Testis (tissue), 2 donors: ENCODE measurements at regions not wholly inside any gene's neighbourhood (a gene's known extent, or its start where the extent isn't known, plus 50 kb on each side); places are given as distances from the start of the nearest gene placed in this dataset.

Source experiments
- DNase-seq: peaks from one replicate; pipeline ENCODE4 v3.0.0-alpha.2; 2019
- H3K27ac ChIP-seq, 2 donors: fragments of 200-600 bp; sonication (generic); one replicate each; pipeline ENCODE4 v1.5.1; 2019
- H3K27me3 ChIP-seq: fragments of 200-600 bp; sonication (generic); one replicate; pipeline ENCODE4 v1.5.1; 2019
- H3K36me3 ChIP-seq: fragments of 200-600 bp; sonication (generic); one replicate; pipeline ENCODE4 v1.5.1; 2017; ENCODE audit warnings: low read depth; ENCODE audit errors: missing control alignments
- H3K4me1 ChIP-seq: fragments of 200-600 bp; sonication (generic); one replicate; pipeline ENCODE4 v1.5.1; 2019
- H3K4me3 ChIP-seq, 2 donors: fragments of 200-600 bp; sonication (generic); one replicate each; pipeline ENCODE4 v1.5.1; 2017 to 2019
- H3K9me3 ChIP-seq: fragments of 200-600 bp; sonication (generic); one replicate; pipeline ENCODE4 v1.5.1; 2017
- CTCF ChIP-seq, 3 experiments: fragments of 450-650 bp in 2 of 3; fragments of 200-600 bp in 1 of 3; sonication (generic) in 1 of 3; IDR thresholded peaks; one replicate each; pipeline ENCODE4 v1.5.1; 2016 to 2019; ENCODE audit warnings: antibody characterized with exemption in 3 of 3, mild to moderate bottlenecking in 2 of 3, moderate library complexity in 1 of 3
- POLR2A ChIP-seq: fragments of 450-650 bp; IDR thresholded peaks from one replicate; pipeline ENCODE4 v1.6.1; 2017; ENCODE audit warnings: antibody characterized with exemption, mild to moderate bottlenecking, moderate library complexity
- WGBS, 2 donors: methylation state at CpG; one replicate each; pipeline ENCODE4 v1.1.5; 2018; 5-methylcytosine and 5-hydroxymethylcytosine counted together
- intact Hi-C: fragments of 100-400 bp; cut with DNase I; formaldehyde crosslinking; loops from one replicate; pipeline ENCODE4 v1.15.1; 2023; ENCODE audit warnings: low total_unique reads

GRCh38 chr12:87756721-87757120 lies 272.5 kb downstream of the C12orf50 start:
- Histone ChIP-seq H3K4me1 (no peaks in the 10 kb centered on the region), H3K27ac (no peak overlapping the region), H3K36me3 (no peaks in the 10 kb centered on the region), H3K9me3 (no peaks in the 10 kb centered on the region), H3K4me3 (no peak overlapping the region), H3K27me3 (no peaks in the 10 kb centered on the region)
- WGBS, 2 donors = 89 to 97% methylated on average over 3 of the region's 3 CpGs
- no peak for TF ChIP-seq POLR2A
- TF ChIP-seq CTCF (IDR thresholded peaks at IDR 0.05) = no peak
- intact Hi-C loops = no loop called here
- DNase-seq = no peak

- no peak for TF ChIP-seq CTCF (IDR thresholded peaks at IDR 0.05)
- TF ChIP-seq POLR2A = no peak
- H3K4me3 ChIP-seq = no peak overlapping the region
- H3K27ac ChIP-seq = no peak overlapping the region
- H3K9me3 ChIP-seq = no peaks in the 10 kb centered on the region
- no peaks in the 10 kb centered on the region for H3K36me3 ChIP-seq
- DNase-seq = no peak
- 75 to 85% methylated on average over 4 of the region's 4 CpGs for WGBS, 2 donors
- intact Hi-C loops = no loop called here
- no peaks in the 10 kb centered on the region for H3K27me3 ChIP-seq
- H3K4me1 ChIP-seq = no peaks in the 10 kb centered on the region
Measured at GRCh38 chr12:87756111-87756510, 273.1 kb downstream of the C12orf50 start.

- Histone ChIP-seq H3K4me3 (no peak overlapping the region), H3K9me3 (no peaks in the 10 kb centered on the region), H3K4me1 (no peaks in the 10 kb centered on the region), H3K27ac (no peak overlapping the region), H3K36me3 (no peaks in the 10 kb centered on the region), H3K27me3 (no peaks in the 10 kb centered on the region)
- TF ChIP-seq CTCF (IDR thresholded peaks at IDR 0.05) (no peak), POLR2A (no peak)
- intact Hi-C loops = no loop called here
- no peak for DNase-seq
- 93 to 99% methylated on average over 2 of the region's 2 CpGs for WGBS, 2 donors
Measured at GRCh38 chr12:87728931-87729593, 300.1 kb downstream of the C12orf50 start.

- H3K27ac ChIP-seq = no peak overlapping the region
- TF ChIP-seq CTCF (IDR thresholded peaks at IDR 0.05) = no peak
- no peak for TF ChIP-seq POLR2A
- no peak for DNase-seq
- 33 to 53% methylated on average over 3 of the region's 3 CpGs for WGBS, 2 donors
- H3K9me3 ChIP-seq = no peaks in the 10 kb centered on the region
- H3K4me3 ChIP-seq = no peak overlapping the region
- H3K4me1 ChIP-seq = no peaks in the 10 kb centered on the region
- H3K36me3 ChIP-seq = no peaks in the 10 kb centered on the region
- H3K27me3 ChIP-seq = no peaks in the 10 kb centered on the region
- intact Hi-C loops = no loop called here
Measured at GRCh38 chr12:87720967-87721366, 308.2 kb downstream of the C12orf50 start.

- DNase-seq = no peak
- H3K4me3 ChIP-seq = no peak overlapping the region
- H3K9me3 ChIP-seq = no peaks in the 10 kb centered on the region
- 75 to 89% methylated on average over 5 of the region's 5 CpGs for WGBS, 2 donors
- no peak overlapping the region for H3K27ac ChIP-seq
- H3K36me3 ChIP-seq = no peaks in the 10 kb centered on the region
- intact Hi-C loops = no loop called here
- no peaks in the 10 kb centered on the region for H3K27me3 ChIP-seq
- TF ChIP-seq CTCF (IDR thresholded peaks at IDR 0.05) (no peak), POLR2A (no peak)
- H3K4me1 ChIP-seq = no peaks in the 10 kb centered on the region
Measured at GRCh38 chr12:87704374-87704773, 324.8 kb downstream of the C12orf50 start.
